Esophagus muscularis mucosa (tissue), 3 donors: ENCODE measurements at regions not wholly inside any gene's neighbourhood (a gene's known extent, or its start where the extent isn't known, plus 50 kb on each side); places are given as distances from the start of the nearest gene placed in this dataset.

Experiments
- CTCF ChIP-seq, 3 experiments: fragments of 200-600 bp in 2 of 3; fragments of 450-650 bp in 1 of 3; sonication (generic) in 2 of 3; IDR thresholded peaks; one replicate each; pipeline ENCODE4 v1.5.1; 2017 to 2019; ENCODE audit warnings: antibody characterized with exemption in 3 of 3, mild to moderate bottlenecking in 2 of 3, moderate library complexity in 1 of 3
- POLR2A ChIP-seq: fragments of 450-650 bp; IDR thresholded peaks from one replicate; pipeline ENCODE4 v1.6.1; 2017; ENCODE audit warnings: antibody characterized with exemption, moderate library complexity, mild to moderate bottlenecking, low read depth

GRCh38 chr5:63164339-63164738 is 585.7 kb downstream of the LRRC70 start:
- TF ChIP-seq CTCF (IDR thresholded peaks at IDR 0.05) (no peak), POLR2A (no peak)
